ENCODE measurements at regions not wholly inside any gene's neighbourhood (a gene's known extent, or its start where the extent isn't known, plus 50 kb on each side); places are given as distances from the start of the nearest gene placed in this dataset.

GRCh38 chr14:100473249-100473648, 114.0 kb downstream of the BEGAIN start:
- H3K36me3 ChIP-seq (ENCODE audit: control insufficient read depth, insufficient read depth, low read length) = no peaks in the 10 kb centered on the region
- H3K27ac ChIP-seq (ENCODE audit: insufficient read depth, low read depth, low read length, poor library complexity, severe bottlenecking) = no peak overlapping the region
- H3K27me3 ChIP-seq (ENCODE audit: control insufficient read depth, insufficient read depth, low read length, poor library complexity, severe bottlenecking) = no peaks in the 10 kb centered on the region
- H3K4me1 ChIP-seq (ENCODE audit: control insufficient read depth, insufficient read depth, low read length) = peaks cover 3% of the 10 kb centered on the region
- 87 to 90% methylated on average over 3 of the region's 3 CpGs for WGBS, 2 experiments
- no peak overlapping the region for H3K4me3 ChIP-seq (ENCODE audit: insufficient read depth, low read depth, low read length)
- no peaks in the 10 kb centered on the region for H3K9me3 ChIP-seq (ENCODE audit: control insufficient read depth, low read length)

- 95% methylated on average over 8 of the region's 8 CpGs for WGBS, 2 experiments
- H3K36me3 ChIP-seq (ENCODE audit: control insufficient read depth, insufficient read depth, low read length) = no peaks in the 10 kb centered on the region
- H3K4me3 ChIP-seq (ENCODE audit: insufficient read depth, low read depth, low read length) = no peak overlapping the region
- no peaks in the 10 kb centered on the region for H3K27me3 ChIP-seq (ENCODE audit: control insufficient read depth, insufficient read depth, low read length, poor library complexity, severe bottlenecking)
- no peaks in the 10 kb centered on the region for H3K9me3 ChIP-seq (ENCODE audit: control insufficient read depth, low read length)
- H3K4me1 ChIP-seq (ENCODE audit: control insufficient read depth, insufficient read depth, low read length) = peaks cover 3% of the 10 kb centered on the region
- no peak overlapping the region for H3K27ac ChIP-seq (ENCODE audit: insufficient read depth, low read depth, low read length, poor library complexity, severe bottlenecking)
These were observed 113.0 kb downstream of the BEGAIN start for GRCh38 chr14:100474196-100474595.

GRCh38 chr14:100475268-100475667, 111.9 kb downstream of the BEGAIN start:
- WGBS, 2 experiments = 95 to 96% methylated on average over 7 of the region's 7 CpGs
- no peak overlapping the region for H3K27ac ChIP-seq (ENCODE audit: insufficient read depth, low read depth, low read length, poor library complexity, severe bottlenecking)
- H3K27me3 ChIP-seq (ENCODE audit: control insufficient read depth, insufficient read depth, low read length, poor library complexity, severe bottlenecking) = no peaks in the 10 kb centered on the region

GRCh38 chr14:100476012-100476822, 111.0 kb downstream of the BEGAIN start:
- H3K4me3 ChIP-seq (ENCODE audit: insufficient read depth, low read depth, low read length) = no peak overlapping the region
- WGBS, 2 experiments = 90 to 92% methylated on average over 14 of the region's 14 CpGs
- H3K36me3 ChIP-seq (ENCODE audit: control insufficient read depth, insufficient read depth, low read length) = no peaks in the 10 kb centered on the region
- H3K4me1 ChIP-seq (ENCODE audit: control insufficient read depth, insufficient read depth, low read length) = peaks cover 3% of the 10 kb centered on the region
- H3K27me3 ChIP-seq (ENCODE audit: control insufficient read depth, insufficient read depth, low read length, poor library complexity, severe bottlenecking) = no peaks in the 10 kb centered on the region
- H3K9me3 ChIP-seq (ENCODE audit: control insufficient read depth, low read length) = no peaks in the 10 kb centered on the region
- H3K27ac ChIP-seq (ENCODE audit: insufficient read depth, low read depth, low read length, poor library complexity, severe bottlenecking) = no peak overlapping the region

More at GRCh38 chr14:100475268-100475667, 111.9 kb downstream of the BEGAIN start:
- Histone ChIP-seq H3K4me3 (ENCODE audit: insufficient read depth, low read depth, low read length) (no peak overlapping the region), H3K36me3 (ENCODE audit: control insufficient read depth, insufficient read depth, low read length) (no peaks in the 10 kb centered on the region), H3K4me1 (ENCODE audit: control insufficient read depth, insufficient read depth, low read length) (peaks cover 3% of the 10 kb centered on the region), H3K9me3 (ENCODE audit: control insufficient read depth, low read length) (no peaks in the 10 kb centered on the region)

- H3K27me3 ChIP-seq (ENCODE audit: control insufficient read depth, insufficient read depth, low read length, poor library complexity, severe bottlenecking) = no peaks in the 10 kb centered on the region
- no peaks in the 10 kb centered on the region for H3K9me3 ChIP-seq (ENCODE audit: control insufficient read depth, low read length)
- no peaks in the 10 kb centered on the region for H3K36me3 ChIP-seq (ENCODE audit: control insufficient read depth, insufficient read depth, low read length)
- no peaks in the 10 kb centered on the region for H3K4me1 ChIP-seq (ENCODE audit: control insufficient read depth, insufficient read depth, low read length)
- 92 to 93% methylated on average over 4 of the region's 4 CpGs for WGBS, 2 experiments
- no peak overlapping the region for H3K27ac ChIP-seq (ENCODE audit: insufficient read depth, low read depth, low read length, poor library complexity, severe bottlenecking)
- H3K4me3 ChIP-seq (ENCODE audit: insufficient read depth, low read depth, low read length) = no peak overlapping the region
These were observed 102.5 kb downstream of the BEGAIN start for GRCh38 chr14:100484531-100485267.

GRCh38 chr14:100486025-100486828, 101.0 kb downstream of the BEGAIN start:
- Histone ChIP-seq H3K9me3 (ENCODE audit: control insufficient read depth, low read length) (no peaks in the 10 kb centered on the region), H3K4me3 (ENCODE audit: insufficient read depth, low read depth, low read length) (no peak overlapping the region), H3K27me3 (ENCODE audit: control insufficient read depth, insufficient read depth, low read length, poor library complexity, severe bottlenecking) (no peaks in the 10 kb centered on the region), H3K27ac (ENCODE audit: insufficient read depth, low read depth, low read length, poor library complexity, severe bottlenecking) (no peak overlapping the region), H3K36me3 (ENCODE audit: control insufficient read depth, insufficient read depth, low read length) (no peaks in the 10 kb centered on the region), H3K4me1 (ENCODE audit: control insufficient read depth, insufficient read depth, low read length) (no peaks in the 10 kb centered on the region)
- WGBS, 2 experiments = 57 to 59% methylated on average over 20 to 21 of the region's 21 CpGs
